ENCODE measurements at regions not wholly inside any gene's neighbourhood (a gene's known extent, or its start where the extent isn't known, plus 50 kb on each side); places are given as distances from the start of the nearest gene placed in this dataset.

GRCh38 chr20:23138682-23139081 is 52.6 kb upstream of the CD93 start:
- TF ChIP-seq EZH2 (IDR thresholded peaks at IDR 0.05): no peak
- no peak for TF ChIP-seq POLR2AphosphoS5 (IDR thresholded peaks at IDR 0.05; ENCODE audit: borderline replicate concordance, low read depth, low read length)

All from SK-N-MC (cell line).